Glomerular visceral epithelial cell (primary cell): ENCODE measurements at regions not wholly inside any gene's neighbourhood (a gene's known extent, or its start where the extent isn't known, plus 50 kb on each side); places are given as distances from the start of the nearest gene placed in this dataset.

Experiments used
- DNase-seq: peaks from one replicate; pipeline ENCODE4 v3.0.0-alpha.2; 2016; ENCODE audit errors: extremely low spot score

DNA sequence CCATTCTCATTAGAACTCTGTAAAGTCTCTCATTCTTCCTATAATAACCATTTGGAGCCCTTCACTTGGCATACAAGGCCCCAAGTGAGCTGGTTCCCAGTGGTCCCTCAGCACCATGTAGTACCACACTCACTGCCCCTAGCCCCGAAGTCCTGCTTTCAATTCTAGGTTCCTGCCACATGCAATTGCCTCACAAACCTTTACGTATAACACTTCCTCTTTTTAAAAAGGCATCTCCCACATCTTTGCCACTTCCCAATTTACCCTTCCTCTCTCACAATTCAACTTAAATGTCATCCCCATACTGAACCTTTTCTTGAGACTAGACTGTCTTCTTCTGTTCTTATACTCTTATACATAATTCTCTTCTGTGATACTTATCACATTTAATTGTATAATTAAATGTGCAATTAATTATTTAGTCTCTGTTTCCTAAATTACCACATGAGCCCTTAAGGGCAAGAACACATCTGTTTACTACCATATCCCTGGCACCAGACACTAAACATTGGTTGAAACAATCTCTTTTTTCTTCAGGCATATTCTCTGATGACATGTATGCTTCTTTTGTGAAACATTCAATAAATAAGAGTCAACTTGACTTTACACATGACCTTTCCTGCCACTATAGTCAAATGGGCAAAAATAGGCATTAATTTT, 304.0 kb downstream of the SPRY2 start:
- DNase-seq, result no peak

DNA sequence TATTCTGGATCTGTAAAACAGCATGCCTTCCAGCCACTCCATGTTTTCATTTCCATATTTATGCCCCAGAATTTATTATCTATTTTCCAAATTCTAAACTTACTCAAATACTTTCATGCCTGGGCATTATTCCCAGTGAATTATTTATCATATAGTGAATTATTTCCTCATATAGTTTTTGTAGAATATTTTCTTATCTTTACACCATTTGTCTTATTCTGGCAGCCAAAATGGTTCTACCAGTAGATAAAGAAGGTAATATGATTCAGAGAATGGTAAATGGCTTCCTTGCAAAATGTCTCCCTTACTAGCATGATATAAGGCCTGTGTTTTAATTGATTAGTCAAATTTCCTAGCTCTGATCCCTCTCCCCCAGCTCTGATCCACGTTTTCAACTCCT, 305.8 kb downstream of the SPRY2 start:
- no peak for DNase-seq

DNA sequence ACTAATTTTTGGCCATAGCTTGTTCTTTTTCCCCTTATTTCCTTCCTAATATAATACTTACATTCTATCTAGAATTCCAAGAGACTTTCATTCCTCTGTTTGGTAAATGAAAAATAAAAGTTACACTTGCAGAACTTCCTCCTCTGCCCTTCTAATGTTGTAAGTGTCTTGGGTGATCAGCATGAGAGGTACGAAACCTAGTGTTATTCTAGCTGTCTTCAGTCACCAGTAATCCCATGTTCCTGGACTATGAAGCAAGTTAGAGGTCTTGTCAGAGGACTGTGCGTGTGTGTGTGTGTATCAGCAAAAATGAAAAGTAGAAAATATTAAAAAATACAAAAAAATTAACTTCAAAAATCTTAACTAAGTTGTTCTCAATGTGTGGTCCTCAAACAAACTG, 307.0 kb downstream of the SPRY2 start:
- DNase-seq, result no peak

DNA sequence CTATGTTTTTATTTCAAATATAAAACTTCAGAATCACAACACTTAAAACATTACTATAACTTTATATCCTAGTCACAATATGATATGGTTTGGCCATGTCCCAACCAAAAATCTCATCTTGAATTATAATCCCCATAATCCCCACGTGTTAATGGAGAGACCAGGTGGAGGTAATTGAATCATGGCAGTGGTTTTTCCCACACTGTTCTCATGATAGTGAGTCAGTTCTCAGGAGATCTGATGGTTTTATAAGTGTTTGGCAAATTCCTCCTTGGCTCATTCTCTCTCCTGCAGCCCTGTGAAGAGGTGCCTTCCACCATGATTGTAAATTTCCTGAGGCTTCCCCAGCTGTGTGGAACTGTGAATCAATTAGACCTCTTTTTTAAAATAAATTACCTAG, 307.6 kb downstream of the SPRY2 start:
- peak; percentile 42 for DNase-seq

DNA sequence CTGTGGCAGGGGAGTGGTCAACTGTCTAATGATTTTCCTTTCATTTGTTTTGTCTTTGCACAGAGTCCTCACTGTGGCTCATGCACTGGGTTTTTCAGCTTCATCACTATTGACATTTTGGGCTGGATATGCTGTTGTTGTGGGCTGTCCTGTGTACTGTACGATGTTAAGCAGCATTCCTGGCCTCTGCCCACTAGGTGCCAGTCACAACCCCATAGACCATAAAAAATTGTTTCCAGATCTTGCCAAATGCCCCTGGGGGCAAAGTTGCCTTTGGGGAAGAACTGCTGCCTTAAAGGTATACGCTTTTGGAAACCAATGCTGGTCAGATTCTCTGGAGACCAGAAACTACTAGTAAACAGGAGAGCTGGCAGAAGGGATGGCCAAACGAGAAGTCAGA, 310.4 kb downstream of the SPRY2 start:
- peak; percentile 52 for DNase-seq

DNA sequence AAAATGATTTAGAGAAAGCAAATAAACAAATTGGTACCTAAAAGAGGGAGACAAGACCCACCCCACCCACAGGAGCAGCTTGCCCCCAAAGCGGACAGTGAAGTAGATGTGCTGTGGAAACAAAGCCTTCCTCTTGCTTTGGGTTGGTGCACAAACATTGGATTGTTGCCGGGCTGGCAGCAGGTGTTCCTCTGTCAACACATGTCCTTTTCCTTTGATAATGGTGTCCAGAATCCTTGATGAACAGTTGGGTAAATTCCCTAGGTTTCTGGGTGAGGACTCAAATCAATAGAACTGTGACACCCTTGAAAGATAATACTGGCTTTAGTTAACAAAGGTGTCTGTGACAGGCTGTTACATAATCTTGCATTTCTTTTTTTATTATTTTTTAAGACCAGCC, 311.8 kb downstream of the SPRY2 start:
- no peak for DNase-seq

DNA sequence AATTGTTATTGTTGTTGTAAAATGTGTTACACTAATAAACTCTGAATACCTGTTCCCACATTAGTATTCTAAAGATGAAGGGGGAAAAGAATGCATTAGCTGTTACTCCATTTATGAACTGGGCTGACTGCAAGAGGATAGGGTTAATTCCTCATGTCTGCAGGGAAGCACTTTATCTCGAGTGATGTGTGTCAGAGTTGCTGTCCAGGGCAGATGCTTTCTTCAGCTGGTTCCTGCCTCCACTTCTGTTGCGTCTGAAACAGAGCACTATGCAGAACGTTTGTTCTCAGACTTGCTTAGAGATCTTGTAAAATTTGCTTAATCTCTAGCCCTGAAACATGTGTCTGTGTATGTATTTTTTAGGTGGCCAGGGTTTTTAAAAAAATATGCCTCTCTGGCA, 318.8 kb downstream of the SPRY2 start:
- DNase-seq, result no peak

DNA sequence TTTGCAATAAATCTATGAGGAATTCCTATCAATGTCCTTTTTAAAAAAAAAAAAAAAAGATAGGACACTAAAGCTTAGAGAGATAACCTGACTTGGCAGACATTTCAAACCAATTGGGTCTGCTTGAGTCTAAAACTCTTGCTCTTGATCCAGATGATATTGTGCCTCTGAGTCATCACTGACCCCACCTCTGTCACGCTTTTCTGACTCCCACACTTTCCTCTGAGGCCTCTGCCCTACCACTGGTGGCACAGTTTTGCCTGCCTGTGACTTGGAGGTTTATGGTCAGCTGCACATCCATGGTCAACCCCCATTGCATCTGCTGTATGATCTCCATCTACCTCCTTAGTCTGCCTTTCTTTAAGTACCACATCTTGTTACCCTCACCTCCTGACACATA, 328.7 kb downstream of the SPRY2 start:
- DNase-seq, result peak; percentile 79

DNA sequence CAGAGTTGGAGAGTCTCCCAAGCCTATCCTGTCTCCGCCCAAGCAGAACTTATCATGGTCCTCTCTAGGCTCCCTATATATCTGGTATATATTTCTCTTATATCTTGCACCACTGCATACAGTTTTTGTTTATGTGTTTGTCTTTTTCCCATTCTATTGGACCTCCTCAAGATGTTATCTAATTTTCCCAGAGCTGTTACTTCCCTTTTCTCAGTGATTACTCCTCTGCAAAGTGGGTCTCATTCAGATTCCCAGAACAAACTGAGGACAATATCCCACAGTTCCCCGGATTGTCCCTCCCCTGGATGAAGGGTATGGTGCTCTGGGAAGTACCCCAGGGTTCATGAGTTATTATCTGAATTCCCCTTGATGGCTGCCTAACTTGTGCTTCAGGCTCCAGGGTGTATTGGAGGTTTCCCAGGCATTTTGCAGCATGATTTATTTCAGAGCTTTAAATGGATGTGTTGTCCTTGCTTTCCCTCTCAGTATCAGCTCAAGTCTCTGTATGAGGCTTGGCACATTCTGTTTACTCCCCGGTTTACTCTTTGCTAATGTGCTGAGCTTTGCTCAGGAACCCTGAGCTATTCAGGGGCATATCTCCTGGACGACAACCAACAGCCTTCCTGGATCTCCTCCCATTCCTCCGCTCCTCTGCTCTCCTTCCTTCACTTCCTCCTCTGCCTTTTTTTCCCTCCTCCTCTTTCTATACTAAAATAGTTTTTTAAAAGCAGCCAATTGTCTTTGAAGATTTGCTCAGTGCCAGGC, 329.3 kb downstream of the SPRY2 start:
- no peak for DNase-seq

DNA sequence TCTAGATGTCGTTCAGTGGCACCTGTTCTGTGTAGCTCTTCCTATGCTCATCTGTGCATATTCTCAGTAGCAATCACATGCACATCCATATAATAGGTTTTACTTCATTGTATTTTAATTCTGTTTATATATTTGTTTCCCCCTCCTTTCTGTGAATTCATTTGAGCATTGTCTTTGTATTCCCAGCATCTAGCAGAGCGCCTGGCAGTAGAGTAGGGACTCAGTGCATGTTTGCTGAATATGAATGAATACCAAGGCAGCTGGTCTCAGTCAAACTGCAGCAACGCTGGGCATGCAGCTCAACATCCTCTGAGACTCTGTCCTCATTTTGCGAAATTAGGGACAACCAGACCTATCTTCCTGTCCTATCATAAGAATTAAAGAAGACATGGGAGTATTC, 330.1 kb downstream of the SPRY2 start:
- no peak for DNase-seq

DNA sequence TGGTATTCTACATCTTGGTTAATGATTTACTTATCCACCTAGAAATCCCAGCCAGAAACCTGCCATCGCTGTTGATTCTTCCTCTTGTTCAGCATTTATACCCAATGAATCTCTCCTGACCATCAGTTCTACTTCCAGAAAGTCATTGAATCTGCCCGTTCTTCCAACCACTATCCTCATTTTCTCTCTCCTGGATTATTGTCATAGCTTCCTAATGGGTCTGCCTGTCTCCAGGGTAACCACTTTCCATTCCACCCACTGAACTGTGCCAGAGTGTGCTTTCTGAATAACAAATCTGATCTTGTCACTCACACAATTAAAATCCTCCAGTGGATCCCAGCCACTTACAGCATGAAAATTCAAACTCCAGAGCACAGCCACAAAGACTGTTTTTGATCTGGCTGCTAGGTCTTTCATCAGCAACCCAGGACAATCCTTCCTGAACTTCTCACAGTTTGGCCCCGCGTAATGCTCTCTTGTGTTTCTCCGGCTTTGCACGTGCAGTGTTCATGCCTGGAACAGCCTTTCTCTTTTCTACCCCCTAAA, 330.6 kb downstream of the SPRY2 start:
- DNase-seq, result peak; percentile 28

DNA sequence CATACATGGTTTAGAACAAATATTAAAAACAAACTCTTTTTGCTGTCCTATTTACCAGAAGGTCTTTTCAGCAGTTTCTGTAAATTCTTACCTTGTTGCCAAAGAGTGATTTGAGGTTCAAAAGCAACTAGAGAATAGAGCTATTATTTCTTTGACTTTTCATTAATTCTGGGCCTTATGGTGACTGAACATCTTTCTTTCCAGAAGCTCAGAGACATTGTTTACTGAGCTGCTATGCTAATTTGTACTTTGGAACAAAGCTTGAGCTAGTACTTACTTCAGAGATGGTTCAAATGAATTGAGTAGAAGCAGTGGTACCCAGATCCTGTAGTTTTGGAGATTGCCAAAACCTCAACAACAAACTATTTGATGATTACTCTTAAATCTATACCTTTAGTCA, 331.2 kb downstream of the SPRY2 start:
- no peak for DNase-seq

DNA sequence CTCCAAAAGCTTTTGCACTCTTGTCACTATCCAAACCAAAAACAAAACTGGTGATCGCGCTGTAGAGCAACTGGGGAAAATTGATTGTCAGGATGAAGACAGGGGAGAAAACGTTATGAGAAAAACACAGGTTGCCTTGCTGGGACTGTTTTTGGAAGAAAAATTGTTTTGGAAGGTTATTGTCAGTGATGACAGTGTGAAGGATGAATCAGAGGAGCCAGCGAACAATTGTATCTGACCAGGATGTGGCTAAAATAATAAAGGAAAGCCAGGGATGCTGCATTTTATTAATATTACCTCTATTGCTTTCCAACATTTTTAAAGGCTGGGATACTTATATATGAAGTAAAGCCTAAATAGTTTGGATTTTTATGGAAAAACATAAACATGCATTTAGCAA, 334.0 kb downstream of the SPRY2 start:
- no peak for DNase-seq

DNA sequence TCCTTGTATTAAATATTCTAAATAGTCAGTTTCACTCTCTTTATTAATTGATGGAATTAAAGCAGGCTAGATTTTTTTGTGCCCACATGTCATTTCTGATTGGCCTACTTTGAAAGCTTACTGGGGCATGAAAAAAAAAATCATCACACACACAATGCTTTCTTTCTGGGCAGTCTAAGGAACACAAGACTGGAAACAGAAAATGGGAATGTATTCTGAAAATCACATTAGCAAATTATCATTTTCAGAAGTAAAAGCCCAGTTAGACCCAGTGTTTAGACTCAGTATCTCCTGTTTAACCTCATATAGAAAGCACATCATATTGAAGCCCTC, 339.4 kb downstream of the SPRY2 start:
- DNase-seq, result no peak

DNA sequence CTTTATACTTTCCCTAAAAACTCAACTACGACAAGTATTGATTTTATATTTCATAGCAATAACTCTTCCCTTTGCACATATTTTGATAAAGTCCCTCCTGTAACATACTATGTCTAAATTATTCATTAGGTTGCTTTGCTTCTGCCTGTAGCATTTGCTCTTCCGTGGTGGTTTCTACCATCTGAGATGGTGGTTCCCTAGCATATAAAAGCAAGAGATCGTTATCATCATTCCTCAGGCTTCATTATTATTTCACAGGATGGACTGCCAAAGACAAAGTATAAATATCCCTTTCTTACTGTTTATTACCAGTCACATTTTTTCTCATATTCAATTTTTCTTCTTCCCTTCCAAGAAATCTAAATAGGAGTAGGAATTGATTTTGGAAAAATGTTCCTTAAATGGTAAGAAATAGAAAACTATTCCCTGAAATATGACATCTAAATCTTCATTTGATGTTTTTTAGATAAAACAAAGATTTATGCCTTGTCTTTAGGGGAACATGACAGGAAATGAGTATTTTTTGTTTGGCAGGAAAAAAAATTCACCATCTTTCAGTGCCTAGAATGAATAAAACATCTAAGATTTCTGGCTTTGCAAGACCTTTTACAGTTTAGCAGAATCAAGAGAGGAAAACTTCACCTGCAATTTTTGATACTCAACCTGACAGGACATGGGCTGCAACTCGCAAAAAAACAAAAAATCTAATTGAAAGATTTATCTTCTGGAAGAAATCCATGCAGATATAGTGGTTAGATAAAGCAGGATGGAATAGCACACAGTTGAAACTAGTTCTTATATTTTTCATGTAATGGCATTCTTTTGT, 340.0 kb downstream of the SPRY2 start:
- DNase-seq, result no peak

DNA sequence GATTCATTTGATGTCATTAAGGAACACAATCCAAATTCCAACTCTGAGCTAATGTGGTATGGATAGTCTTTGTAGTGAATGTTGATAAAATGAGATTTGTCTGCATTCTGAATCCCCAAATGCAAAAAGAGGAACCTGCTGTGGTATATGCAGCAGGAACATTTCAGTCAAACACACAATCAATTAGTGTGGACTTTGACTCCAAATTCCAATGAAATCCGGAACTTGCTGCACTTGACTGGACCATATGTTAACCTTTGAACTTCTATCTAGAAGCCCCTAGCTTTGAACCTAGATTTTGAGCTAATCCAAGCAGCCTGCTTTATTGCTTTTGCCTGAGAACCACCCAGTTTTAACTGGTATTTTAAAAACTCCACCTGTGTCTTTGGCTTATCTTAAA, 341.3 kb downstream of the SPRY2 start:
- no peak for DNase-seq

DNA sequence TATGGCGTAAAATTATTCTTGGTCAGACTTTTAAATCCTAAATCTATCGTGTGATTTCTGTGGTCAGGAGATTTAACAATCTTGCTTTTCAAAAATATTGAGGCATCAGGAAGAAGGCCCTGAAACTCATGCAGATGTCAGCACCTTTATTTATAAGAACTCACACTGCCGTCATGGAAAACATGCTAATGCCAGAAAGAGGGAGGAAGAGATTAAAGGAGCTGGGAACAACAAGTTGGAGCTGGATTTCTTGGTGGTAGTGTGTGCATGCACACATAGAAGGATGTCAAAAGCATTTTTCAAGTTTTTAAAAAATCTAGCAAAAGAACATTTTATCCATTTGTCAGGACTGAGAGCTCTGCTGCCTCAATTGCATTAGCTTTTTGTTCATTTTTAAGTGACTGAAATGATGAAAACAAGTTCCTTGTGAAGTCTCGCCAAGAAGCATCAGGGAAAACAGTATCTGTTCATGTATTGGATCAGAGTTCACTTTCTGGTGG, 342.5 kb downstream of the SPRY2 start:
- no peak for DNase-seq

DNA sequence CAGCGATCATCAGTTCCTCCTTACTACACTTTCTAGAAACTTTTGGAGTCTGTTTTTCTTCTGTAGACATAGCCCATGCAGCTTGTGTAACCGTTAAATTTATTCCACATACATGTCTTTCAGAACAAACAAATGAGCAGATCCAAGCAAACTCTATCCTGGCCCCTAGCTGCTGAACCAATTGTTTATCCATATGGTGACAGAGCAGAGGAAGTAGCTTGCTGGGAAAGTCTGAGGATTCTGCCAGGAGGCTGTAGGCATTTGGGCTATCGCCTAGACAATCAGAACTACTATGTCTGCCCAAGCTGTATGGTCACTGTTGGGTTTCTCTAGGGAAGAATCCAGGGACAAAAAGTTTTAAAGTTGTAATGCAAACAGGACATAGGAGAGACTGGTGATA, 343.7 kb downstream of the SPRY2 start:
- no peak for DNase-seq

DNA sequence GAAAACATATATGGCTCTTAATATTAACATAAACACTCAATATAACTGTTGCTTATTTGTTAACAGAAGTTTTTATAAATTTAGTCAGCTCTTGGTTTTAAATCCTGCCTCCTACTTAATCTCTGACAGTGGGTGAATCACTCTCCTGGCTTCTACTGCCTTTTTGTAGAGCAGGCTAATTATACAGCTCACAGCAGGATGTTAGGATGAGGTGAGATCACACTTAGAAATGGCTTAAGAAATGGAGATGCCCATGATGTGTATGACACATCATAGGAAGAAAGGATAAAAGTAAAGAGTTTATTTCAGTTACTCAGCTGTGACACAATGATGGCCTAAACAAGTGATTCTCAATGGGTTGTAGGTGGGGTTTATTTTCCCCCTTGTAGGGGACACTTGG, 345.6 kb downstream of the SPRY2 start:
- DNase-seq, result peak; percentile 65

DNA sequence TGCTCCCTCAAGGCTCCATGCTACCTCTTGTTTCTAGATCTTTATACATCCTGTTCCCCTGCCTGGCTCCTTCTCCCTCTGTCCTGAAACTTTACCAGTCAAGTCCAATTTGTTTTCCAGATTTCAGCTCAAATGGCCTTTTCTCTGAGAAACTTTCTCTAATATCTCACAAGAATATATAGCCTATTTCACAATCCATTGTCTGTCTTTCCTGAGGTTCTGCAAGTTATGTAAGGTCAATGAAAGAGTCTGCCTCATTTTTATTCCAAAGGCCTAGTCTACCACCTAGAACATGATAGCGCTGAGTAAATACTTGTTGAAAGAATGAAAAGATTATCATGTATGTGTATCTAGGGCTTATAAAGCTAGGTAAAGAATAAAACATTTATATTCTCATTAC, 348.8 kb downstream of the SPRY2 start:
- no peak for DNase-seq

DNA sequence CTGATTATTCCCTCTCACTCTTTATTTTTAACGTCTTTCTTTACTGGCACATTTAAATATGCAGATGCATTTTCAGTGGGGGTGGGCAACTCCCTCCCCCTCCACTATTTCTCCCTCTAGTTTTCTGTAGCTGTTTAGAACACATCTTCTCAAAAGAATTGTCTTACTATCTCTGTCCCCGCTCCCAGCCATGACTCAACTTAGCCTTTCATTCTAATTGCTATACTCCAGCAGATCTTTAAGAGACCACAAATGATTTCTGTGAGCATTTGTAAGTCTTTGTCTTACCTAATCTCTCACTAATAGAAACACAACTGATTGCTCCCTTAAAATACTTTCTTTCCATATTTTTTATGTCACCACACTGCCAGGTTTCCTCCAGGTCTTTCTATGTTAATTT, 350.9 kb downstream of the SPRY2 start:
- DNase-seq, result no peak

DNA sequence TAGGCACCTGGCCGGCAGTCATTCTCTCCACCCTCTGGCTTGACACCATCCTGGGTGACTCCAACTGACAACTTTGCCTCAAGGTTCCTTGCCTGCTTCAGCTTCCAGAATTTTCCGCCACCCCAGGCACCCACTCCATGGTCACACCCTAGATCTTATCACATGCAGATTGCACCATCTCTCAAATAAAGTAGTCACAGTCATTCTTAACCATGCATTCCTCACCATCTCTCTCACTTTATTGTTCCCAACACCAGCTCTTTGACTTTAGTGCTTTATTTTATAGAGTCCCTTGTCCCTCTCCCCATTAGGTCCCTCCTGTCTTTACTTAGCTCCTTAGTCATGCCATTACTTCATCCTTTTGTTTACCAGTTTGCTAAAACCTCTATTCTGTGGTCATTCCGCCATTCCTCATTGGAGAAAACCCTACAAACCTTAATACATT, 351.7 kb downstream of the SPRY2 start:
- DNase-seq, result no peak
